ENCODE measurements at regions not wholly inside any gene's neighbourhood (a gene's known extent, or its start where the extent isn't known, plus 50 kb on each side); places are given as distances from the start of the nearest gene placed in this dataset.

DNA sequence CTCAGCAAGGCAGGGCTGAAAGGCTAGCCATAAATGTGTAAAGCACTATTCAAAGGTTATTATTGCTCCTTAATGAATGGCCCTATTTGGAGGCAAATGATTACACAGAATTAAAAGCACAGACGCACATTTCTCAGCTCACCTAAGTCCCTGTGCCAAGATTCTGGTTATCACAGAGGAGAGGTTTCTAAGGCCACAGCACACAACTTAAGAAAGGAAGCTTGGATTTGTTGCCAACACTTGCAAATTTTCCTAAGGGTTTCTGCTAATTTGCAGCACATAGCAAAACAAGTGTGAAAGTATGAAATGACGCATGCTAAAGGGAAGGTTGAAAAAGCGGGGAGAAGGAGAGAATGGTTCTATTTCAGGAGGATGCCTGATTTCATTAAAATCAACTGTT is 834.1 kb upstream of the C9orf72 start:
- BruUV-seq (replicated peaks), result no TSS peak
- H3K36me3 ChIP-seq (ENCODE audit: control insufficient read depth in 2 of 2, extremely low read depth in 1 of 2, insufficient read depth in 2 of 2, low read length in 2 of 2), result no peaks in the 10 kb centered on the region
- FAIRE-seq, result no peak
- H3K4me2 ChIP-seq (ENCODE audit: insufficient read depth, low read length), result no peak overlapping the region
- dilution Hi-C loops (cut with MboI; ENCODE audit: extremely low pct_ligation_motif_present, low sequenced_read_pairs) (no loop called here), intact Hi-C loops (cut with micrococcal nuclease) (no loop called here)
- H3K4me1 ChIP-seq (ENCODE audit: control insufficient read depth, extremely low read depth, insufficient read depth, low read length), result no peaks in the 10 kb centered on the region
- POLR2A ChIA-PET, result no interaction called here
- no peaks in the 10 kb centered on the region for H3K9me1 ChIP-seq (replicated peaks; ENCODE audit: control insufficient read depth, extremely low read depth, insufficient read depth, low read length)
- CTCF ChIA-PET, result no interaction called here
- H4K20me1 ChIP-seq (replicated peaks; ENCODE audit: control insufficient read depth, extremely low read depth, insufficient read depth, low read length), result no peaks in the 10 kb centered on the region
- H3K27ac ChIP-seq (ENCODE audit: insufficient read depth, low read depth, low read length), result no peak overlapping the region
- TF ChIP-seq, protein P1, sequence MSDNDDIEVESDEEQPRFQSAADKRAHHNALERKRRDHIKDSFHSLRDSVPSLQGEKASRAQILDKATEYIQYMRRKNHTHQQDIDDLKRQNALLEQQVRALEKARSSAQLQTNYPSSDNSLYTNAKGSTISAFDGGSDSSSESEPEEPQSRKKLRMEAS (IDR thresholded peaks at IDR 0.05; ENCODE audit: insufficient read depth, insufficient read length), result no peak
- TF ChIP-seq POLR2AphosphoS5 (IDR thresholded peaks at IDR 0.05; ENCODE audit: insufficient read depth, low read depth, low read length), result no peak
- no peak for TF ChIP-seq POLR2A (IDR thresholded peaks at IDR 0.05; ENCODE audit: low read depth, low read length)
- no peak for TF ChIP-seq FOS (IDR thresholded peaks at IDR 0.05; ENCODE audit: borderline replicate concordance, insufficient read depth, low read length)
- no peak for TF ChIP-seq GATA2 (IDR thresholded peaks at IDR 0.05; ENCODE audit: insufficient read depth, insufficient read length, low read depth, low read length)
- TF ChIP-seq EZH2 (IDR thresholded peaks at IDR 0.05; ENCODE audit: borderline replicate concordance, low read depth, low read length, severe bottlenecking), result no peak
- no peak for TF ChIP-seq JUN (IDR thresholded peaks at IDR 0.05; ENCODE audit: borderline replicate concordance, insufficient read depth, insufficient read length, low read depth)
- H3K9ac ChIP-seq (replicated peaks; ENCODE audit: extremely low read depth, insufficient read depth, low read length), result no peak overlapping the region
- H3K79me2 ChIP-seq (ENCODE audit: control insufficient read depth, insufficient read depth, low read length), result no peaks in the 10 kb centered on the region
- H3K27me3 ChIP-seq (ENCODE audit: control insufficient read depth in 2 of 2, insufficient read depth in 2 of 2, low read length in 2 of 2), result no peaks in the 10 kb centered on the region
- no peak overlapping the region for H3K4me3 ChIP-seq (replicated peaks in 1 of 3; ENCODE audit: insufficient read depth in 1 of 3, low read depth in 1 of 3, low read length in 3 of 3)
- DNase-seq (ENCODE audit: low read depth, low spot score), result no peak
- H3K9me3 ChIP-seq (replicated peaks; ENCODE audit: control insufficient read depth, insufficient read depth, low read length), result no peaks in the 10 kb centered on the region
- no peak overlapping the region for H2AFZ ChIP-seq (ENCODE audit: low read depth, low read length)

- Histone ChIP-seq H3K4me3 (replicated peaks in 1 of 3; ENCODE audit: insufficient read depth in 1 of 3, low read depth in 1 of 3, low read length in 3 of 3) (no peak overlapping the region), H3K36me3 (ENCODE audit: control insufficient read depth in 2 of 2, extremely low read depth in 1 of 2, insufficient read depth in 2 of 2, low read length in 2 of 2) (no peaks in the 10 kb centered on the region), H3K9ac (replicated peaks; ENCODE audit: extremely low read depth, insufficient read depth, low read length) (no peak overlapping the region), H3K4me1 (ENCODE audit: control insufficient read depth, extremely low read depth, insufficient read depth, low read length) (no peaks in the 10 kb centered on the region), H3K27ac (ENCODE audit: insufficient read depth, low read depth, low read length) (no peak overlapping the region), H3K9me3 (replicated peaks; ENCODE audit: control insufficient read depth, insufficient read depth, low read length) (no peaks in the 10 kb centered on the region), H3K9me1 (replicated peaks; ENCODE audit: control insufficient read depth, extremely low read depth, insufficient read depth, low read length) (no peaks in the 10 kb centered on the region), H4K20me1 (replicated peaks; ENCODE audit: control insufficient read depth, extremely low read depth, insufficient read depth, low read length) (no peaks in the 10 kb centered on the region), H3K79me2 (ENCODE audit: control insufficient read depth, insufficient read depth, low read length) (no peaks in the 10 kb centered on the region), H3K4me2 (ENCODE audit: insufficient read depth, low read length) (no peak overlapping the region), H3K27me3 (ENCODE audit: control insufficient read depth in 2 of 2, insufficient read depth in 2 of 2, low read length in 2 of 2) (no peaks in the 10 kb centered on the region), H2AFZ (ENCODE audit: low read depth, low read length) (no peak overlapping the region)
- CTCF ChIA-PET, result no interaction called here
- dilution Hi-C loops (cut with MboI; ENCODE audit: extremely low pct_ligation_motif_present, low sequenced_read_pairs), result no loop called here
- FAIRE-seq, result no peak
- no peak for DNase-seq (ENCODE audit: low read depth, low spot score)
- POLR2A ChIA-PET, result no interaction called here
- no peak for TF ChIP-seq MYC (IDR thresholded peaks at IDR 0.05; ENCODE audit: low read depth, low read length)
- TF ChIP-seq POLR2AphosphoS5 (IDR thresholded peaks at IDR 0.05; ENCODE audit: insufficient read depth, low read depth, low read length), result no peak
- TF ChIP-seq, protein P1 (IDR thresholded peaks at IDR 0.05; ENCODE audit: insufficient read depth, insufficient read length), result no peak
- TF ChIP-seq CTCF (IDR thresholded peaks at IDR 0.05; ENCODE audit: extremely low read depth in 1 of 2, insufficient read depth in 1 of 2, low read depth in 1 of 2, low read length in 2 of 2), result no peak
- no peak for TF ChIP-seq POLR2A (IDR thresholded peaks at IDR 0.05; ENCODE audit: low read depth, low read length)
- no peak for TF ChIP-seq GATA2 (IDR thresholded peaks at IDR 0.05; ENCODE audit: insufficient read depth, insufficient read length, low read depth, low read length)
- TF ChIP-seq JUN (IDR thresholded peaks at IDR 0.05; ENCODE audit: borderline replicate concordance, insufficient read depth, insufficient read length, low read depth), result no peak
- no peak for TF ChIP-seq EZH2 (IDR thresholded peaks at IDR 0.05; ENCODE audit: borderline replicate concordance, low read depth, low read length, severe bottlenecking)
- no peak for TF ChIP-seq FOS (IDR thresholded peaks at IDR 0.05; ENCODE audit: borderline replicate concordance, insufficient read depth, low read length)
- intact Hi-C loops (cut with micrococcal nuclease), result loop anchor here (10.0 kb wide), 1 partner anchor 75 kb away; no protein-coding TSS in a partner anchor
- no TSS peak for BruUV-seq (replicated peaks)
Measured at GRCh38 chr9:28409919-28410318, 836.6 kb upstream of the C9orf72 start.
